Prostate gland (tissue), 2 donors: ENCODE measurements at regions not wholly inside any gene's neighbourhood (a gene's known extent, or its start where the extent isn't known, plus 50 kb on each side); places are given as distances from the start of the nearest gene placed in this dataset.

Source experiments
- DNase-seq: peaks from one replicate; pipeline ENCODE4 v3.0.0-alpha.2; 2019; ENCODE audit warnings: low spot score
- H3K27ac ChIP-seq, 2 donors: fragments of 200-600 bp; sonication (generic); 2 replicates each; pipeline ENCODE4 v1.5.1; 2017 to 2019
- H3K27me3 ChIP-seq: fragments of 200-600 bp; sonication (generic); replicated peaks from 2 replicates; pipeline ENCODE4 v1.5.1; 2019; ENCODE audit not compliant: insufficient read depth
- H3K36me3 ChIP-seq, 2 donors: fragments of 200-600 bp; sonication (generic); 1 replicate in 1 of 2; 2 replicates in 1 of 2; pipeline versions ENCODE4 v1.5.1 to v1.8.1; 2017 to 2019
- H3K4me1 ChIP-seq: fragments of 200-600 bp; sonication (generic); replicated peaks from 2 replicates; pipeline ENCODE4 v1.5.1; 2019
- H3K4me3 ChIP-seq, 2 donors: fragments of 200-600 bp; sonication (generic); 2 replicates each; pipeline ENCODE4 v1.5.1; 2017 to 2019
- H3K9me3 ChIP-seq: fragments of 200-600 bp; sonication (generic); 2 replicates; pipeline ENCODE4 v1.5.1; 2017
- POLR2A ChIP-seq: fragments of 450-650 bp; IDR thresholded peaks from one replicate; pipeline ENCODE4 v1.6.1; 2016; ENCODE audit warnings: antibody characterized with exemption, mild to moderate bottlenecking
- POLR2AphosphoS5 ChIP-seq: sonication (generic); formaldehyde crosslinking; IDR thresholded peaks from one replicate; pipeline ENCODE4 v1.6.1; 2017; ENCODE audit warnings: antibody characterized with exemption
- WGBS: methylation state at CpG from one replicate; pipeline ENCODE4 v1.1.5; 2018; 5-methylcytosine and 5-hydroxymethylcytosine counted together
- intact Hi-C: fragments of 100-400 bp; cut with DNase I; formaldehyde crosslinking; loops from one replicate; pipeline ENCODE4 v1.14.2; 2022
- TF ChIP-seq, protein P1 (sequence below), 4 experiments: fragments of 200-600 bp in 2 of 4; fragments of 450-650 bp in 2 of 4; sonication (generic) in 2 of 4; IDR thresholded peaks; 1 replicate in 3 of 4; 2 replicates in 1 of 4; pipeline ENCODE4 v1.5.1; 2016 to 2019; ENCODE audit warnings: antibody characterized with exemption in 4 of 4, mild to moderate bottlenecking in 2 of 4, moderate library complexity in 2 of 4

DNA sequence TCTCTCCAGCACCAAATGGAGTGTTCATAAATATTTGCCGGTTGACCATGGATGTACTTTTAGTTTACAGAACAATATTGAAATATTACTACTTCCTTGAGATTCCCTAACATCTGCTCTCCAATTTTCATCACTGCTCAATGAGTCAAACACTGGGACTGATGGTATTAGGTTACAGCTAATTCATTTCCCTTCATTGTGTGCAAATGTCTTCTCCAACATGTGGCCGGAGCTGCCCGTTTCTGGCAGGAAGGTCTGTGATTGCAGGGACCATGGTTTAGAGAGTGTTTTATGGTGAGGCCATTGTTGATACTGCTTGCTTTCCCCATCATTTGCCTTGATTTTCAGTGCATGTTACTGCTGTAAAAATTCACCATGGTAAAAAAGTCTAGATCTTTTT, 209.3 kb downstream of the HS3ST3B1 start:
- H3K36me3 ChIP-seq = no peaks in the 10 kb centered on the region
- H3K27me3 ChIP-seq = no peaks in the 10 kb centered on the region
- TF ChIP-seq POLR2AphosphoS5 (no peak), POLR2A (no peak)
- TF ChIP-seq, protein P1, sequence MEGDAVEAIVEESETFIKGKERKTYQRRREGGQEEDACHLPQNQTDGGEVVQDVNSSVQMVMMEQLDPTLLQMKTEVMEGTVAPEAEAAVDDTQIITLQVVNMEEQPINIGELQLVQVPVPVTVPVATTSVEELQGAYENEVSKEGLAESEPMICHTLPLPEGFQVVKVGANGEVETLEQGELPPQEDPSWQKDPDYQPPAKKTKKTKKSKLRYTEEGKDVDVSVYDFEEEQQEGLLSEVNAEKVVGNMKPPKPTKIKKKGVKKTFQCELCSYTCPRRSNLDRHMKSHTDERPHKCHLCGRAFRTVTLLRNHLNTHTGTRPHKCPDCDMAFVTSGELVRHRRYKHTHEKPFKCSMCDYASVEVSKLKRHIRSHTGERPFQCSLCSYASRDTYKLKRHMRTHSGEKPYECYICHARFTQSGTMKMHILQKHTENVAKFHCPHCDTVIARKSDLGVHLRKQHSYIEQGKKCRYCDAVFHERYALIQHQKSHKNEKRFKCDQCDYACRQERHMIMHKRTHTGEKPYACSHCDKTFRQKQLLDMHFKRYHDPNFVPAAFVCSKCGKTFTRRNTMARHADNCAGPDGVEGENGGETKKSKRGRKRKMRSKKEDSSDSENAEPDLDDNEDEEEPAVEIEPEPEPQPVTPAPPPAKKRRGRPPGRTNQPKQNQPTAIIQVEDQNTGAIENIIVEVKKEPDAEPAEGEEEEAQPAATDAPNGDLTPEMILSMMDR (IDR thresholded peaks at IDR 0.05) = no peak
- no peaks in the 10 kb centered on the region for H3K9me3 ChIP-seq
- intact Hi-C loops = no loop called here
- no peak for DNase-seq
- WGBS = 79% methylated on average over 3 of the region's 3 CpGs
- no peaks in the 10 kb centered on the region for H3K4me1 ChIP-seq
- H3K27ac ChIP-seq = no peak overlapping the region
- H3K4me3 ChIP-seq = no peak overlapping the region

DNA sequence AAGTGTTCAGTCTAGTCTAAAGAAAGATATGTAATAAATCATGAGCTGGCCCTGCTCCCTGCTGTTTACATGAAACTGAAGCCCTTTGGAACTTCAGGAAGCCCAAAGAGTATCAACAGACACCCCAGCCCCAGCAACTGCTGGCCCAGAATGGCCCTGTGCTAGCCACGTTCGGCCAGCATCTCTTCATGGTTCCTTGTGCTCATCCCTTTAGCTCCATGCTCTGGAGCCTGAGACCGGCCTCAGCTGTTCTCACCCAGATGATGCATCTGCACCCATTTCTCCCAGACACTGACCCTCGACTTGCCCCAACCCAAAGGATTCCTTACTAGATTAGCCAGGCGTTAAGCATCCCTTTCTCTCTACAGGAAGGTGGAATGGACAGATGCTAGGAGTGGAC, 207.3 kb downstream of the HS3ST3B1 start:
- Histone ChIP-seq H3K9me3 (no peaks in the 10 kb centered on the region), H3K4me1 (no peaks in the 10 kb centered on the region), H3K27me3 (no peaks in the 10 kb centered on the region), H3K36me3 (no peaks in the 10 kb centered on the region), H3K27ac (no peak overlapping the region), H3K4me3 (no peak overlapping the region)
- intact Hi-C loops = no loop called here
- DNase-seq = no peak
- 94% methylated on average over 5 of the region's 5 CpGs for WGBS
- TF ChIP-seq, protein P1 (IDR thresholded peaks at IDR 0.05) = no peak
- TF ChIP-seq POLR2AphosphoS5 = no peak

DNA sequence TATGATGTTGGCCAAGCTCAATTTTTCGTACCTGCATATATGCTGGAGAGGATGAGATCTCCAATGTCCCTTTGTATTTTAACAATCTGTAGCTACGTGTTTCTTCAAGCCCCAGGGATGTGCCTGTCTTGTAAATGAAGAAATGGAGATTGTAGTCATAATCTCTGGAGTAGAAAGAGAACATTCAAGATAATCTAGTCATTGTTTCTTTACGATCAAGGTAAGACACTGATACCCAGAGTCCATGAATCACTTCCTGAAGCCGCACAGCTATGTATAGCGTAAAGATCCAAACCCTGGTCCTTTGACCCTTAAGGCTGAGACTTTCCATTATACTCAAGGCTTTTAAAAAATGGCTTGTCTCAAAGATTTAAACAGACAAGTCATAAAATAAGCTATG, 205.5 kb downstream of the HS3ST3B1 start:
- TF ChIP-seq POLR2A = no peak
- TF ChIP-seq POLR2AphosphoS5 = no peak
- TF ChIP-seq, protein P1 (IDR thresholded peaks at IDR 0.05) = no peak
- H3K36me3 ChIP-seq = no peaks in the 10 kb centered on the region
- WGBS = 69% methylated on average over 5 of the region's 5 CpGs
- DNase-seq = no peak
- H3K27me3 ChIP-seq = no peaks in the 10 kb centered on the region
- H3K27ac ChIP-seq = no peak overlapping the region
- H3K4me1 ChIP-seq = no peaks in the 10 kb centered on the region
- H3K9me3 ChIP-seq = no peaks in the 10 kb centered on the region
- intact Hi-C loops = no loop called here
- no peak overlapping the region for H3K4me3 ChIP-seq

DNA sequence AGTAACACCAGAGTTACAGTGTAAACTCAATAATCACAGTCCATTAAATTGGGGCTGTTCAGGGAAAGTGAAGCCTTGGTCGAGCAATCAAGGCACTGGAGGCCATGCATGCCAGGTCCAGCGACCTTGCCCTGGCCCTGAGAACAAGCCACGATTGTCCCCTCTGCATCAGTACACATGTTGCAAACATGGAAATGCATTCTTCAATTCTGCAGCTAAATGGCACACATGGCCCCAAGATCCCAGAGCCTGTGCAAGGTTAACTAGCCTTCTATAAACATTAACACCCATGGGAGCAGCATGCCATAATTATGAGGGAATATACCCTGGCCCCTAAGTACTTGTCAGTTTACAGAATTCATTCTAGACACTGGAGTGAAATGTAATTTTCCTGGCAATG, 204.7 kb downstream of the HS3ST3B1 start:
- Histone ChIP-seq H3K4me1 (no peaks in the 10 kb centered on the region), H3K36me3 (no peaks in the 10 kb centered on the region), H3K27me3 (no peaks in the 10 kb centered on the region), H3K27ac (no peak overlapping the region), H3K4me3 (no peak overlapping the region), H3K9me3 (no peaks in the 10 kb centered on the region)
- 60% methylated on average over 3 of the region's 3 CpGs for WGBS
- TF ChIP-seq, protein P1 (IDR thresholded peaks at IDR 0.05) = no peak
- TF ChIP-seq POLR2AphosphoS5 (no peak), POLR2A (no peak)
- DNase-seq = no peak
- intact Hi-C loops = no loop called here

DNA sequence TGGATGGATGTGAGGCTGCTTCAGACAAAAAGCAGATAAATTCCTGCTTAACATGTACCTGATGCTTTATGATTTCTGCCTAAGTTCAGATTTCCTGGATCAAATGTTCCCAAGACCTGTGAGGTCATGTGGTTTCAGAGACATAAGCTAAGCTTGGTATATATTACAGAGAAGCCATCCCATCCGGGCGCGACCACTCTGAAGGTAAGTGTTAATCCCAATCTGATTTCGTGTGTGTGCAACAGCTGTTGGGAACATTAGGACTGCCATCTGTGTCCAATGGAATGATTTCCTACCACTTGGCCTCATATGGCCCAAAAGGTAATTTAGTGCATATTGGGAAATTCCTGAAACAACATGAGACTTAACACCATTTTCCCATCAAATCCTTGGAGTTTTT, 199.1 kb downstream of the HS3ST3B1 start:
- H3K4me1 ChIP-seq = no peaks in the 10 kb centered on the region
- H3K27me3 ChIP-seq = no peaks in the 10 kb centered on the region
- no peak for DNase-seq
- no peak overlapping the region for H3K27ac ChIP-seq
- TF ChIP-seq POLR2AphosphoS5 (no peak), POLR2A (no peak)
- TF ChIP-seq, protein P1 (IDR thresholded peaks at IDR 0.05) = no peak
- 92% methylated on average over 4 of the region's 4 CpGs for WGBS
- H3K36me3 ChIP-seq = no peaks in the 10 kb centered on the region
- intact Hi-C loops = no loop called here
- no peak overlapping the region for H3K4me3 ChIP-seq
- no peaks in the 10 kb centered on the region for H3K9me3 ChIP-seq
